ENCODE measurements at regions not wholly inside any gene's neighbourhood (a gene's known extent, or its start where the extent isn't known, plus 50 kb on each side); places are given as distances from the start of the nearest gene placed in this dataset.

GRCh38 chr11:70627219-70627618, 228.9 kb downstream of the CTTN start:
- no peak for DNase-seq (ENCODE audit: low read depth)

- DNase-seq (ENCODE audit: low read depth), result no peak
Measured at GRCh38 chr11:70628176-70628854, 230.0 kb downstream of the CTTN start.

GRCh38 chr11:70628855-70629844, 230.8 kb downstream of the CTTN start:
- no peak for DNase-seq (ENCODE audit: low read depth)

DNA sequence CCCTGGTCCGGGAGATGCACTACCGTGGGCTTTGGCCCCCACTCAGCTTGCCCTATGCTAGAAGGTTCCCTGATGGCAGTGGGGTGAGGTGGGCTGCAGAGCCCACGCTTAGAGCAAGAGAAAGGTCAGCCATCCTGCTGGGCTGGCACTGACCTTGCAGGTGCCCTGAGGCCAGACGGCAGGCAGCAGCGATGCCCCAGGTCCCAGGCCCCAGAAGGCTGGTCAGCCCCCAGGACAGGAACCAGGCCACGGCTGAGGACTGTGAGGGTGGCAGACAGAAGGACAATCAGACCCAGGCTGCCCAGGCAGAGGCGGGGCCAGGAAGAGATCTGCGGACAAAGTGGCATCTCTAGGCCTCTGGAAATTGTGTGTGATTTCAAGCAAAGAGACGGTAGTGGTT, 231.7 kb downstream of the CTTN start:
- no peak for DNase-seq (ENCODE audit: low read depth)

DNA sequence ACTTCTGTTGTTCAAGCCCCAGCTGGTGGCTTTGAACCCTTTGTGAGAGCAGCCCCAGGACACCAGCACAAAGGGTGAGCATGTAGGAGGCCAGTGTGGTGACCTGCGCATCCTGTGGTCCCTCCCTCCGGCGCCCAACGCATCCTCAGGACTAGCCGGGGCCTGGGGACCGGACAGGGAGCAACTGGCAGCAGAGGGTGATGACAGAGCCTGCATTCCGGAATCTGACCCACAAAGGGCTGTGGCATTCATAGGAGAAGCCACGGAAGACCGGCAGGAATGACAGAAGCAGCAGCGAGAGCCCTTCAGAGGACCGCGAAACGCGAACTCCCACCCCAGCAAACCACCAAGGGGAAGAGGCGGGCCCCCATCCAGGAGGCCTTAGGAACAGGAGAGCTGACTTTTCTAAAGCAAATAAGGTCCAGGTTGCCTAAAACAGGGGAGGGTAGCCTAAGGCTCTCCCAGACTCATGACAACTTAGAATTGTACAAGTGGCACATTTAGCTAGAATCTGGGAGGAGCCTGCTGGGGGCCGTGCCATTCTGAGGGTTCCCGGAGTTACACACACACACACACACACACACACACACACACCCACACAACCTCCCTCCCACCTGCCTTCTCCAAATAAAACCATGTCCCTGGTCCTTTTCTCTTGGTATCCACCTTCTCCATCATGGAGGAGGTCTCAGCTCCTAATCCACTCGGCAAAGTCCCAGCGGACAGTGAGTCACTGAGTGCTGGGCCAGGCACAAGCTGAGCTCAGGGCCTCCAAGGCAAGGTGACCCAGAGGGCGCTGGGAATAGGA, 232.7 kb downstream of the CTTN start:
- no peak for DNase-seq (ENCODE audit: low read depth)

GRCh38 chr11:70631624-70632047, 233.3 kb downstream of the CTTN start:
- no peak for DNase-seq (ENCODE audit: low read depth)

DNA sequence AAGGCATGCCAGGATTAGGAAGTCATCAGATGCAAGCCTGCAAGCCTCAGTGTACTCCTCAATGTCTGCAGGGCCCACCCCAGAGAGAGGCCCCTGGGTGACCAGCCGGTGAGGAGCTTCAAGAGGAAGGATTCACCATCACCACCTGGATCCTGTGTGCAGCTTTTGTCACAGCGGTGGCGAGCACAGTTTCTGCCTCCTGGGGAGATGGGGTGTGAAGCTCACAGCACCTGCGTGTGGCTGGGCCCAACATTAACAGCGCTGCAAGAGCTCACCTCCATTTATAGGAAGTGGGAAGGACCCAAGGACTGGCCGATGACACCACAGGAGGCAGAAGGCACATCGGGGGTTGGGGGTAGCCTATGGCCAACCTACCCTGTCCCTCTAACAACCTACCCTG, 235.3 kb downstream of the CTTN start:
- DNase-seq (ENCODE audit: low read depth), result no peak

DNA sequence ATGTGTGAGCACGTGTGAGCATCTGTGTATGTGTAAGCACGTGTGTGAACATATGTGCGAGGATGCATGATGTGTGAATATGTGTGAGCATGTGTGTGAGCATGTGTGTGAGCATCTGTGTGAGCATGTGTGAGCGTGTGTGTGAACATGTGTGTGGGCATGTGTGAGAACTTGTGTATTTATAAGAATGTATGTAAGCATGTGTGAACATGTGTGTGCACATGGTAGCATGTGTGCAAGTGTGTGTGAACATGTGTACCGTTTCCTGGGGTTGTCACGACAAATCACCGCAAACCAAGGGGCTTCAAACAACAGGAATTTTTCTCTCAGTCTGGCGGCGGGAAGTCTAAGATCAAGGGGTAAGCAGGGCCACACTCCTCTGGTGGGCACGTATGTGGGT, 238.3 kb downstream of the CTTN start:
- no peak for DNase-seq (ENCODE audit: low read depth)

- no peak for DNase-seq (ENCODE audit: low read depth)
Measured at GRCh38 chr11:70637186-70637800, 239.0 kb downstream of the CTTN start.

GRCh38 chr11:70637949-70638583, 239.7 kb downstream of the CTTN start:
- DNase-seq (ENCODE audit: low read depth), result no peak

DNA sequence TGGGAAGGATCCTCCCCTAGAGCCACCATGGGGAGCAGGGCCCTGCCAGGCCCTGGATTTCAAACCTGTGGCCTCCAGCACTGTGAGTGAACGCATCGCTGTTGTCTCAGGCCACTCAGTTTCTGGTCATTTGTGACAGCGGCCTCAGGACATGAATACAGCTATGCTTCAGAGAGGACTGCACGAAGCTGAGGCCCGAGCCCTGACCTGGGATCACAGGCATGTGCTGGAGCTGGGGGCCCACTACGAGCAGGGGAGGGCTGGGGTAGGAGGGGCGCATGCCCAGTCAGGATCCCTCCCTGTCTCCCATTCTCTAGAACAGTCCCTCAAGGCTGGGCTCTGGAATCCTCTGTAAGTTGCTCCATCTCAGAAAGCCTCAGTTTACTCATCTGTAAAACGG, 242.1 kb downstream of the CTTN start:
- DNase-seq (ENCODE audit: low read depth), result no peak

- no peak for DNase-seq (ENCODE audit: low read depth)
Measured at GRCh38 chr11:70641369-70641768, 243.0 kb downstream of the CTTN start.

GRCh38 chr11:70642266-70642665, 243.9 kb downstream of the CTTN start:
- no peak for DNase-seq (ENCODE audit: low read depth)

DNA sequence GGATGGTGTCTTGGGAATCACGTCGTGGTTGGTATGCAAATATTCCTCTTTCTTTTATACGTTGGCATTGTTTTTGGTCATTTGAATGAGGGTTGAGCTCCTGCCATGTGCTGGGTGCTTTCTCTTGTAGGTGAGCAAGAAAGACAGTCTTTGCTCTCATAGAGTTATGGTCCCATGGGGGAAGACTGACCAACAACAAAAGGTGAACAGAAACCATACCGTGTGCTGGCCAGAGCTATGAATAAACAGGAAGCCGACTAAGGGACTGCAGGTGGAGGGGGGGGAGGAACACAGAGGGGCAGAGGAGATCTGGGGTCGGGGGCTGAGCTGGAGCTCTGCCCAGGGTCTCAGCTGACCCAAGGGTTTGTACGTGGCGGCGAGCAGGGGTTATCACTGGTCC, 245.3 kb downstream of the CTTN start:
- DNase-seq (ENCODE audit: low read depth), result no peak

- no peak for DNase-seq (ENCODE audit: low read depth)
Measured at GRCh38 chr11:70644343-70645060, 246.2 kb downstream of the CTTN start.

GRCh38 chr11:70645537-70645936, 247.2 kb downstream of the CTTN start:
- no peak for DNase-seq (ENCODE audit: low read depth)

DNA sequence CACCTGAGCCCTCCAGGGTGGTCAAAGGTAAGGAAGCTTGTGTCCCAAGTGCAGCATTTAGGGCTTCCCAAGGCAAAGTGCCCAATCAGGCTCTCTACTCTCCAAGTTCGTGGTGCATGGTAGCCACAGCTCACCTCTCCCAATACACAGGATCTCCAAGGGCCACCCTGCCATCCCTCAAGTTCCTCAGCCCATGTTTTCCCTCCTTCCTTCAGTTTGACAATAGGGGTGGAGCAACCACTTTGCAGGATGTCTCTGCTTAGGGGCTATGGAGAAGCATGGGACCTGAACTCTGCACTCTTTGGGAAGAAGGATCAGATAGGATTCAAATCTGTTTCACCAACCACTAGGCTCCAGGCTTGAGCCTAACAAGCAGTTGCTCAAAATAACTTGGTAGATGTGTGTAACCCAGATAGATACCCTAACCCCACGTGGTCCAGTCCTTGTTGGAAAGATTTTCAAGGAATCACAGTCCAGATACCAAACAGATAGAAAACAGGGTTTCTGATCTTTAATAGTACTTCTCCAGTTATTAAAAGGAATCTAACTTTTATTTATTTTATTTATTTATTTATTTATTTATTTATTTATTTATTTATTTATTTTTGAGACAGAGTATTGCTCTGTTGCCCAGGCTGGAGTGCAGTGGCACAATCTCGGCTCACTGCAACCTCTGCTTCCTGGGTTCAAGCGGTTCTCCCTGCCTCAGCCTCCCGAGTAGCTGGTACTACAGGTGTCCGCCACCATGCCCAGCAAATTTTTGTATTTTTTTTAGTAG, 248.1 kb downstream of the CTTN start:
- no peak for DNase-seq (ENCODE audit: low read depth)

DNA sequence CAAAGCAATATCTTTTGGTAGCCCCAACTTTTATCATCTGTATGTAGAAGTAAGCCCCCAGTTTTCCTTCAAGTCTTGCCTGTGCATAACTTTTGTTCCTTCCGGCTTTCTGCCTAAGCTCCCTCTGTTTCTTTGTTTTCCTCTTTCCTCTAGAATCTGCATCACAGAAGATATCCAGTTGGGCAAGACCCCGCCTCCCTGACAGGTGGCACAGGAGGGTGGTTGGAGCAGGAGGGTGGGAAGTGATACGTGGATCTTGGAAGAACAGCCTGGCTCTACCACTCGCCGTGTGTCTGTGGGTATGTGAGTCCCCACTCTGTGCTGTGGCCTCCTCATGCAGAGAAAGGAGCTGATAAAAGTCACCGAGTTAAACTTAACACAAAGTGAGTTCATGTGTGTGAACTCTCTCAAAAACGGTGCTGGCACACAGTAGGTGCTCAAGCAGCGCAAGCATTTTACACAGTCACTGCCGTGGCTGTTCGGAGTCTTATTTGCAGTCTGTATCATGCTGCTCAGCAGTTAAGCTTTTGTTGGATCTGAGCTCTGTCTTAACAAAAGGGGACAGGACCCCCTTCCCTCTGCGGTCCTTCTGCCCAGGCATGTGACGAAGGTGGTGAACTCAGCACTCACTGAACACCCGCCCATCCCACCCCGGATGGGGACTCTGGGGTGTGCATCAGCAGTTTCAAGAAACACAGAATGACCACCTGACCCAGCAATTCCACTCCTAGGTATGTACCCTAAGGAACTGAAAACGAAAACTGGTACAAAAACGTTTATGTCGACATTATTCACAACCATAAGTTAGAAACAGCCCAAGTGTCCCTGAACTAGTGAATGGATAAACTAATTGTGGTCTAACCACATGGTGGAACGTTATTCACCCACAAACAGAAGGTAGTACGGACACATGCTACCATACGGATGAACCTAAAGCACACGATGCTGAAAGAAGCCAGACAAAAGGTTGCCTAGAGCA, 249.1 kb downstream of the CTTN start:
- no peak for DNase-seq (ENCODE audit: low read depth)

Measured in activated T-cell treated with anti-CD3 and anti-CD28 coated beads for 1 hour (primary cell).